ENCODE measurements at regions not wholly inside any gene's neighbourhood (a gene's known extent, or its start where the extent isn't known, plus 50 kb on each side); places are given as distances from the start of the nearest gene placed in this dataset.

GRCh38 chrX:5748586-5749150 lies 480.0 kb downstream of the NLGN4X start:
- no peak for TF ChIP-seq CTCF (IDR thresholded peaks at IDR 0.05; ENCODE audit: low read depth, low read length, poor library complexity, severe bottlenecking)
- no peak for TF ChIP-seq EZH2phosphoT487 (IDR thresholded peaks at IDR 0.05; ENCODE audit: borderline replicate concordance, low read length)

Measured in DOHH2 (cell line).